ENCODE measurements at regions not wholly inside any gene's neighbourhood (a gene's known extent, or its start where the extent isn't known, plus 50 kb on each side); places are given as distances from the start of the nearest gene placed in this dataset.

- TF ChIP-seq, protein P1, sequence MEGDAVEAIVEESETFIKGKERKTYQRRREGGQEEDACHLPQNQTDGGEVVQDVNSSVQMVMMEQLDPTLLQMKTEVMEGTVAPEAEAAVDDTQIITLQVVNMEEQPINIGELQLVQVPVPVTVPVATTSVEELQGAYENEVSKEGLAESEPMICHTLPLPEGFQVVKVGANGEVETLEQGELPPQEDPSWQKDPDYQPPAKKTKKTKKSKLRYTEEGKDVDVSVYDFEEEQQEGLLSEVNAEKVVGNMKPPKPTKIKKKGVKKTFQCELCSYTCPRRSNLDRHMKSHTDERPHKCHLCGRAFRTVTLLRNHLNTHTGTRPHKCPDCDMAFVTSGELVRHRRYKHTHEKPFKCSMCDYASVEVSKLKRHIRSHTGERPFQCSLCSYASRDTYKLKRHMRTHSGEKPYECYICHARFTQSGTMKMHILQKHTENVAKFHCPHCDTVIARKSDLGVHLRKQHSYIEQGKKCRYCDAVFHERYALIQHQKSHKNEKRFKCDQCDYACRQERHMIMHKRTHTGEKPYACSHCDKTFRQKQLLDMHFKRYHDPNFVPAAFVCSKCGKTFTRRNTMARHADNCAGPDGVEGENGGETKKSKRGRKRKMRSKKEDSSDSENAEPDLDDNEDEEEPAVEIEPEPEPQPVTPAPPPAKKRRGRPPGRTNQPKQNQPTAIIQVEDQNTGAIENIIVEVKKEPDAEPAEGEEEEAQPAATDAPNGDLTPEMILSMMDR (IDR thresholded peaks at IDR 0.05): no peak
- no peak for TF ChIP-seq SREBF2 (IDR thresholded peaks at IDR 0.05)
These were observed 192.6 kb upstream of the PPP1R26 start for GRCh38 chr9:135286961-135287360.

All from A549 (cell line).